RCC 7860 (cell line): ENCODE measurements at regions not wholly inside any gene's neighbourhood (a gene's known extent, or its start where the extent isn't known, plus 50 kb on each side); places are given as distances from the start of the nearest gene placed in this dataset.
"Not testable (repeated sequence)": the region's sequence is repeated elsewhere in the genome, so short reads cannot be mapped to it uniquely, and the experiment has no call there.

Experiments
- DNase-seq: peaks from one replicate; pipeline ENCODE4 v3.0.0-alpha.2; 2015; ENCODE audit warnings: low spot score
- FAIRE-seq: peaks from 2 replicates; lab custom pipeline; 2012; peaks lifted over from hg19 to GRCh38; lab: Jason Lieb, UNC

- DNase-seq (no peak), FAIRE-seq (no peak)
Measured at GRCh38 chr4:79748835-79749234, 324.2 kb downstream of the ANTXR2 start.

GRCh38 chr4:79747252-79747651 is 325.8 kb downstream of the ANTXR2 start:
- DNase-seq = no peak
- no peak for FAIRE-seq

DNA sequence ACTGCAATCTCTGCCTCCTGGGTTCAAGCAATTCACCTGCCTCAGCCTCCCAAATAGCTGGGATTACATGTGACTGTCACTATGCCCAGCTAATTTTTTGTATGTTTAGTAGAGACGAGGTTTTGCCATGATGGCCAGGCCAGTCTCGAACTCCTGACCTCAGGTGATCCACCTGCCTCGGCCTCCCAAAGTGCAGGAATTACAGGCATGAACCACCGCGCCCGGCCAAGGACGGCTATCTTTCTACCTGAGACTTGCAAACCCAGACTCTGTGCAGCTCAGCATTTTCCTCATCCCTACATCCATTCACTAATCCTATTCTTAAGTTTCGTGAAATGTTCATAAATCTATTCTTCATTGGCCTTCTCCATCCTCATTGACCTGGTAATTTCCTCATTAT is 330.0 kb downstream of the ANTXR2 start:
- no peak for DNase-seq
- no peak for FAIRE-seq

- FAIRE-seq (no peak), DNase-seq (no peak)
Measured at GRCh38 chr4:79739912-79740311, 331.9 kb upstream of the GK2 start.

- FAIRE-seq (no peak), DNase-seq (no peak)
Measured at GRCh38 chr4:79723507-79723906, 315.5 kb upstream of the GK2 start.

GRCh38 chr4:79700356-79700755 is 292.3 kb upstream of the GK2 start:
- FAIRE-seq (no peak), DNase-seq (no peak)

DNA sequence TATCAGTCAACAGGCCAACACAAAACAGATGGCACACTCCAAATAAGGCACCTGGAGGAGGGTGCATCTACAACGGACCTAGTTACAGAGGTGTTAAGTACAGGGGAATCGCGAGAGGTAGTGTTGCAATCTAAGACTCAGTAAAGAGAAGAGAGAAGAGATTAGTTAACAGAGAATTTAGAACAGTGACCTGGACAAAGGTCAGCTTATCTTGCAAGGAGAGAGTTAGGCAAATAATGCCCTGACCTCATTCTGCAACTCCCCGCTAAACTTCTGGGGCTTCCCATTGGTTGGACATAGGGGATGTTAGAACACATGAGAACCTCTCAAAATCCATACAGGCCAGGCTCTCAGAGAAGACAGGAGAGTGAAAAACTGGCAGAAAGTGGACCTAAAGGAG is 289.4 kb upstream of the GK2 start:
- FAIRE-seq = no peak
- DNase-seq = no peak

GRCh38 chr4:79696534-79696933 is 288.5 kb upstream of the GK2 start:
- not testable (repeated sequence) for FAIRE-seq, DNase-seq

DNA sequence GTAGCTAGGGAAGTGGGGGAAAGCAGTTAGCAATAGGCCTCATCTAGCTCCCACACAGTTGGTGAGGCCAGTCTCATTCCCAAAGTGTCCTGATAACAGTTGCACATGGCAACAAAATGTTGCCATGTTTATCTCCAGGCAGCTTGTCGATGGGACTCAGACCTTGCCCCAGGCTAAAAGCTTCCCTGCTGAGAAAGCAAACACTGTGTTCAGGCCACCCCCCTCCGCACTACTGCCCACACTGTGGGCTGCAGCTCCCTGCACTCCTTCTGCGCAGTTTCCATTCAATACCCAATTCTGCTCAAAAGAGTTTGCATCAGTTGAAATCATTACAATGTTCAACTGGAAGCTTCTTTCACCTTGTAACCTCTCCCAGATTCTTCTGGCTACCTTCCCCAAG is 287.8 kb upstream of the GK2 start:
- FAIRE-seq (no peak), DNase-seq (no peak)

DNA sequence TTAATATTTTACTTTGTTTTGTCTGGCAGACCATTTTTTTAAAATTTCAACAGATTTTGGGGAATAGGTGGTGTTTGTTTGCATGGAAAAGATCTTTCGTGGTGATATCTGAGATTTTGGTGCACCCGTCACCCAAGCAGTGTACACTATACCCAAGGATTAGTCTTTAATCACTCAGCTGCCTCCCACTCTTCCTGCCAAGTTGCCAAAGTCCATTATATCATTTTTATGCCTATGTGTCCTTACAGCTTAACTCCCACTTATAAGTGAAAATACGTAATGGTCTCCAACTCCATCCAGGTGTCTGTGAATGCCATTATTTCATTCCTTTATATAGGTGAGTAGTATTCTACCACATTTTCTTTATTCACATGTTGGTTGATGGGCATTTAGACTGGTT is 281.7 kb upstream of the GK2 start:
- FAIRE-seq (no peak), DNase-seq (no peak)

DNA sequence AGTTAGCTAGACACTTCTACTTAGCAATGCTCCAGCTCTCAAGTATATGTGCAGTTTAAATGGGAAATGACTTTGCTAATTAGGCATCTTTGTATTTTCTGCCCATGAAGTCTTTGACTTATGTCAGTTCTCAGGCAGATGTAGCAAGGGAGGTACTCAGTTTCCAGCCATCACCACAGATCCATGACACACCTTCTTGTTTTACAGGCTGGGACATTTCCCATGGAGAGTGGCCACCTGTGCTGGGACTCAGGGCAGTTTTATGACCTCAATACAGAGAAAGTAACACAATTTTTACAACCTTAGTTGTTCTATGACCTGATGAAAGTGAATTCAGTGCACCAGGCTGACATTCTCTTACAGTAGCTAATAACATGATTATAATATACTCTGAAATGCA is 280.7 kb upstream of the GK2 start:
- FAIRE-seq (no peak), DNase-seq (no peak)

- DNase-seq = no peak
- FAIRE-seq = no peak
Measured at GRCh38 chr4:79687006-79687405, 279.0 kb upstream of the GK2 start.

GRCh38 chr4:79685542-79685941 is 277.5 kb upstream of the GK2 start:
- DNase-seq (no peak), FAIRE-seq (no peak)

DNA sequence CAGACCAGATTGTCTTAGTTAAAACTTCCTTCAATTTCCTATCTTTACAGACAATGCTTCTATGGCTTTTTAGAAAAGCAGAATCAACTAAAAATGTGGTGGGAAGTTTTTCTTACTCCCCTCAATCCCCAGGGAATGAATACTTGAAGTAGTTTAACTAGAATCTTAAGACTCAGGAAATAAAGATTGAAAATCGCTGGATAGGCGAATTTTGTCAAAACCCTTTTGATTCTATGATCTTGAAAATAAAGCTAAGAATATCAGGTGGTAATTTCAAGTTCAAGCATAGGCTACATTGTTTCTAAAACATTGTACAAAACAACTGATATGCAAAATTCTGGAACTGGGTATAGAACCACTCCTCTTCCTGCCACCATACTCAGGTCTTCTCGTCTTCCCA is 276.5 kb upstream of the GK2 start:
- FAIRE-seq (no peak), DNase-seq (no peak)

- no peak for DNase-seq
- no peak for FAIRE-seq
Measured at GRCh38 chr4:79682801-79683530, 274.9 kb upstream of the GK2 start.

- no peak for FAIRE-seq
- no peak for DNase-seq
Measured at GRCh38 chr4:79682161-79682560, 274.1 kb upstream of the GK2 start.

DNA sequence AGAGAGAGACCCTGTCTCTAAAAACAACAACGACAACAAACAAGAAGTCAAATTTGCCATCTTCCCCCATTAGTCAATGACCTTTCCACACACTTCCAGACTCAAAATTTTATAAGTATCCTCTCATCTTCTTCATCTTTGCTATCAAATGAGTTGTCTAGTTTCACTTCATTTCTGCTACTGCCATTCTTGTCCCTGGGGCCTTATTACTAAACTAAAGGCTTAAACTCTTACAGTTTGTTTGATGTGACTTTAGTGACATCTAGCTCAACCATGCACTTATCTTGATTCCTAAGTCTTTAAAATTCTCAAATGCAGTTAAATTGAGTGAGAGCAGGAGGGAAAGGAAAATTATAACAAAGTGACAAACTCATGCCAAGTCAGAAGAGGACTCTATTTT is 271.8 kb upstream of the GK2 start:
- DNase-seq (no peak), FAIRE-seq (no peak)

- no peak for FAIRE-seq
- DNase-seq = no peak
Measured at GRCh38 chr4:79678472-79679202, 270.6 kb upstream of the GK2 start.

DNA sequence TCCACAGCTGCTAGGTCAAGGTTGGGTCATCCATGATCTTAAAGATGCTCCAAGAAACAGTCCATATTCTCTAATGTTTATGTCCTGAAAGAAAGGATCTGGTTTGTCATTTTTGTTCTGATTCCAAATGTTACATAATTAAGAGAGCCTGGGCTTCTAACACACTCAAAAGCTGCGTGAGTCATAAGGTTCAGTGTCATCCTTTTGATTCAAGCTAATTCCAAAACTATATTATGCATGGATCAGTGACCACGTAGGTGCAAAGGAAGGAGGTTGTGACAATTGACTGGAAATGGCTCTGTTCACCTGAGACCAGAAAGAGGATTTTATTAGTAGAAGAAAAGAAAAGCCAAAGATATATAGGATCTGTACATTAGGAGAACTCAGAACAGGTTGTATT is 268.7 kb upstream of the GK2 start:
- no peak for FAIRE-seq

DNA sequence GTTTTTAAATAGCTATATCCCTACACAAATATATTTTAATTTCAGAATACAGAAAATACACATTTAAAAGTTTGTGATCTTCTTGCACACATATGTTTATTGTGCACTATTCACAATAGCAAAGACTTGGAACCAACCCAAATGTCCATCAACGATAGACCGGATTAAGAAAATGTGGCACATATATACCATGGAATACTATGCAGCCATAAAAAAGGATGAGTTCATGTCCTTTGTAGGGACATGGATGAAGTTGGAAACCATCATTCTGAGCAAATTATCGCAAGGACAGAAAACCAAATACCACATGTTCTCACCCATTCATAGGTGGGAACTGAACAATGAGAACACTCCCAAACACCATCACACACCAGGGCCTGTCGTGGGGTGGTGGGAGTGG is 266.9 kb upstream of the GK2 start:
- FAIRE-seq, DNase-seq: not testable (repeated sequence)

More for the DNA sequence above, 268.7 kb upstream of the GK2 start:
- no peak for DNase-seq

DNA sequence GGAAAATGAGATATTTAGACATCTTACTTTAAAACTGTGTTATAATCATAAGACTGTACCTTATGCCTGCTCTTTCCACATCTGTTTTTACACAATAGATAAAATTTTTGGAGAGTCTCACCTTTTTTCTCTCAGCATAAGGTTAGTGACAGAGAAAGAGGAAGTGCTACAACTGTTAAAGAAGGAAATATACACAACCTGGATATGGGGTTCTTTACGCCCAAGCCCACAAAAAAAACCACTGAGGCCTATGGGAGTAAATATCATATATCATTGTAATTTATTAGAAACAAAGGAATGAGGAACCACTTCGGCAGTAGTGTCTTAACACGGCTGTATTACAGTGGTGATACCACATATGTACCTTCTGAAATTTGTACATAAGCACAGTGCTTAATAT is 265.9 kb upstream of the GK2 start:
- DNase-seq = no peak
- no peak for FAIRE-seq

DNA sequence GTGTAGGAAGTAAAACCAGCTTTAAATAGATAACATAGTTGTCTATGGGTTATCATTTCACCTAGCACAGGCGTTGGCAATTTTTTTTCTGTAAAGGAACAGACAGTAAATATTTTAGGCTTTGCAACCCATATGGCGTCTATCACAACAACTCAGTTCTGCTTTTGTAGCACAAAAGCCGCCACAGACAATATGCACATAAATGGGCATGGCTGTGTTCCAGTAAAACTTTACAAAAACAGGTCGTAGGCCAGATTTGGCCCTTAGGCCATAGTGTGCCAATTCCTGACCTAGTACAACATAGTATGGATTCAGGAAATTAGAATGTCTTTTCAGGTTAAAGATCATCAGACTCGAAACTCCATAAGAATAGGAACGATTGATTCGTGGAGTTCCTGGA is 265.3 kb upstream of the GK2 start:
- no peak for DNase-seq
- FAIRE-seq = no peak

- DNase-seq = no peak
- FAIRE-seq = no peak
Measured at GRCh38 chr4:79666875-79667274, 258.8 kb upstream of the GK2 start.
